Endothelial cell of umbilical vein (primary cell): ENCODE measurements at regions not wholly inside any gene's neighbourhood (a gene's known extent, or its start where the extent isn't known, plus 50 kb on each side); places are given as distances from the start of the nearest gene placed in this dataset.

ENCODE experiments used
- BruUV-seq: library from RNA; stranded (reverse); fragments of 400-500 nt; replicated peaks from 2 replicates; lab custom pipeline; 2021; lab: Mats Ljungman, UMichigan
- CTCF ChIA-PET: fragments of 300-600, 350-600 bp; sonication (Branson Sonifier 250); formaldehyde crosslinking; loops from one replicate; lab custom pipeline; 2021; ENCODE audit warnings: antibody characterized with exemption, inconsistent platforms; lab: Charles Lee
- POLR2A ChIA-PET: fragments of 300-600, 350-600 bp; sonication (Branson Sonifier 250); formaldehyde crosslinking; loops from one replicate; lab custom pipeline; 2021; ENCODE audit warnings: antibody characterized with exemption, inconsistent platforms; lab: Charles Lee
- DNase-seq: peaks from one replicate; pipeline ENCODE4 v3.0.0-alpha.2; 2011; ENCODE audit warnings: low read depth, low spot score
- FAIRE-seq: peaks from 2 replicates; lab custom pipeline; 2011; peaks lifted over from hg19 to GRCh38; lab: Jason Lieb, UNC
- H2AFZ ChIP-seq: 2 replicates; pipeline ENCODE4 v1.6.0; 2012; ENCODE audit warnings: low read depth, low read length, control low read depth, inconsistent platforms
- H3K27ac ChIP-seq: 2 replicates; pipeline ENCODE4 v1.5.1; 2011; ENCODE audit warnings: low read depth, mild to moderate bottlenecking, control low read depth, low read length, moderate library complexity; ENCODE audit not compliant: insufficient read depth
- H3K27me3 ChIP-seq, 2 experiments: 2 replicates each; pipeline versions ENCODE4 v1.6.0 to v1.6.1; 2011; ENCODE audit warnings: low read length in 2 of 2, mixed read lengths in 1 of 2; ENCODE audit not compliant: control insufficient read depth in 2 of 2, insufficient read depth in 2 of 2
- H3K36me3 ChIP-seq, 2 experiments: 2 replicates in 1 of 2; 3 replicates in 1 of 2; pipeline ENCODE4 v1.5.1; 2011; ENCODE audit warnings: low read length in 2 of 2, mild to moderate bottlenecking in 1 of 2, moderate library complexity in 1 of 2; ENCODE audit not compliant: control insufficient read depth in 2 of 2, insufficient read depth in 2 of 2; ENCODE audit errors: extremely low read depth in 1 of 2
- H3K4me1 ChIP-seq: 3 replicates; pipeline ENCODE4 v1.5.1; 2011; ENCODE audit warnings: mild to moderate bottlenecking, low read length; ENCODE audit not compliant: control insufficient read depth, insufficient read depth; ENCODE audit errors: extremely low read depth
- H3K4me2 ChIP-seq: 2 replicates; pipeline ENCODE4 v1.6.1; 2011; ENCODE audit warnings: low read length, control low read depth, mixed read lengths; ENCODE audit not compliant: insufficient read depth
- H3K4me3 ChIP-seq, 3 experiments: fragments of 200-600 bp in 1 of 3; sonication (generic), shearing (Covaris generic) in 1 of 3; replicated peaks in 1 of 3; 2 replicates each; pipeline ENCODE4 v1.5.1; 2011 to 2016; ENCODE audit warnings: control low read depth in 3 of 3, low read length in 3 of 3, mild to moderate bottlenecking in 2 of 3, inconsistent platforms in 1 of 3, low read depth in 1 of 3, moderate library complexity in 1 of 3; ENCODE audit not compliant: insufficient read depth in 1 of 3
- H3K79me2 ChIP-seq: 2 replicates; pipeline ENCODE4 v1.6.0; 2012; ENCODE audit warnings: low read length, inconsistent platforms; ENCODE audit not compliant: control insufficient read depth, insufficient read depth
- H3K9ac ChIP-seq: replicated peaks from 2 replicates; pipeline ENCODE3; 2011; ENCODE audit warnings: low read length, control low read depth; ENCODE audit not compliant: insufficient read depth; ENCODE audit errors: extremely low read depth
- H3K9me1 ChIP-seq: replicated peaks from 3 replicates; pipeline ENCODE4 v1.6.0; 2011; ENCODE audit warnings: mild to moderate bottlenecking, low read length; ENCODE audit not compliant: control insufficient read depth, insufficient read depth; ENCODE audit errors: extremely low read depth
- H3K9me3 ChIP-seq: replicated peaks from 2 replicates; pipeline ENCODE4 v1.5.1; 2012; ENCODE audit warnings: low read length, inconsistent platforms; ENCODE audit not compliant: control insufficient read depth, insufficient read depth
- H4K20me1 ChIP-seq: replicated peaks from 2 replicates; pipeline ENCODE3; 2011; ENCODE audit warnings: mild to moderate bottlenecking, low read length; ENCODE audit not compliant: control insufficient read depth, insufficient read depth; ENCODE audit errors: extremely low read depth
- CTCF ChIP-seq, 2 donors: IDR thresholded peaks; 1 replicate in 1 of 2; 2 replicates in 1 of 2; pipeline ENCODE4 v1.5.1; 2011; ENCODE audit warnings: low read length in 2 of 2, mild to moderate bottlenecking in 2 of 2, moderate library complexity in 2 of 2, control low read depth in 1 of 2, inconsistent platforms in 1 of 2, low read depth in 1 of 2; ENCODE audit not compliant: insufficient read depth in 1 of 2; ENCODE audit errors: extremely low read depth in 1 of 2
- EZH2 ChIP-seq: IDR thresholded peaks from 2 replicates; pipeline ENCODE4 v1.6.1; 2012; ENCODE audit warnings: borderline replicate concordance, low read depth, mild to moderate bottlenecking, moderate library complexity, low read length, inconsistent platforms; ENCODE audit not compliant: severe bottlenecking
- FOS ChIP-seq: IDR thresholded peaks from 2 replicates; pipeline ENCODE4 v1.6.1; 2011; ENCODE audit warnings: mild to moderate bottlenecking, low read length, moderate library complexity, borderline replicate concordance; ENCODE audit not compliant: insufficient read depth
- GATA2 ChIP-seq: IDR thresholded peaks from 2 replicates; pipeline ENCODE4 v1.7.0; 2011; ENCODE audit warnings: low read depth, mild to moderate bottlenecking, moderate library complexity, mixed read lengths, low read length; ENCODE audit not compliant: insufficient read length, insufficient read depth
- JUN ChIP-seq: IDR thresholded peaks from 2 replicates; pipeline ENCODE4 v1.6.1; 2011; ENCODE audit warnings: borderline replicate concordance, low read depth; ENCODE audit not compliant: insufficient read length, insufficient read depth
- MAX ChIP-seq: IDR thresholded peaks from 2 replicates; pipeline ENCODE4 v1.6.1; 2011; ENCODE audit not compliant: insufficient read depth, insufficient read length
- MYC ChIP-seq: IDR thresholded peaks from one replicate; pipeline ENCODE4 v1.6.1; 2011; ENCODE audit warnings: mild to moderate bottlenecking, low read depth, low read length
- POLR2A ChIP-seq: IDR thresholded peaks from 2 replicates; pipeline ENCODE4 v1.6.1; 2012; ENCODE audit warnings: low read depth, mild to moderate bottlenecking, control low read depth, low read length
- POLR2AphosphoS5 ChIP-seq: IDR thresholded peaks from 2 replicates; pipeline ENCODE4 v1.6.1; 2012; ENCODE audit warnings: low read depth, mild to moderate bottlenecking, control low read depth, low read length, moderate library complexity; ENCODE audit not compliant: insufficient read depth
- dilution Hi-C: fragments of 300-500 bp; cut with MboI; formaldehyde crosslinking; loops from one replicate; pipeline ENCODE4 v1.15.0; 2019; ENCODE audit warnings: low sequenced_read_pairs; ENCODE audit not compliant: extremely low pct_ligation_motif_present
- intact Hi-C: fragments of 100-400 bp; cut with micrococcal nuclease; formaldehyde crosslinking; loops from one replicate; pipeline ENCODE4 v1.10.0; 2022

DNA sequence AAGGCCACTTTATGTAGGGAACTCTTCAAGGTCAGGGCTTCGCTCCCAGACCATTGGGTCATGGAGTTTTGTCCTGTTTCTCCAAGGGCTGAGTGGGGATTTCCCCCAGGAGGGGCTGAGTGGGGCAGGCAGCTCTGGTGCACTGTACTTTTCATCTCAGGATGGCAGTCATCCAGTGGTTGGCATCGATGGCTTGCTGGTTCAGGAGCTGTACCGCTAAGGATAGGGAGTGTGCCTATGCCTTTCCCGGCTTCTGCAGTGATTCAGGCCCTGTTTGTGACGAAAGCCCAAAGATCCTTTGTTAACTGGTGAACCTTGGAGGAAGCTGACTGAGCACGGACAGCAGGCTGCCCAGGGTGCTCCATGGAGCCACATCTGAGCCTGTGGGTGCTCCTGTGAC is 100.1 kb upstream of the GADD45A start:
- Histone ChIP-seq H4K20me1 (no peaks in the 10 kb centered on the region), H3K27me3 (no peaks in the 10 kb centered on the region), H3K4me3 (no peak overlapping the region), H3K36me3 (no peaks in the 10 kb centered on the region), H2AFZ (no peak overlapping the region), H3K4me1 (peaks cover 3% of the 10 kb centered on the region), H3K9ac (no peak overlapping the region), H3K79me2 (no peaks in the 10 kb centered on the region), H3K9me1 (no peaks in the 10 kb centered on the region), H3K27ac (no peak overlapping the region), H3K4me2 (no peak overlapping the region), H3K9me3 (no peaks in the 10 kb centered on the region)
- CTCF ChIA-PET = interaction anchor here (1.1 kb wide), 1 partner anchor 11 kb away, joined by 3 read pairs; no protein-coding TSS in a partner anchor
- dilution Hi-C loops = no loop called here
- intact Hi-C loops = no loop called here
- FAIRE-seq = no peak
- DNase-seq = no peak
- TF ChIP-seq POLR2AphosphoS5 (no peak), POLR2A (no peak), FOS (no peak), GATA2 (no peak), MYC (no peak), MAX (no peak), CTCF (IDR thresholded peaks at IDR 0.05; ENCODE audit: extremely low read depth in 1 of 2, insufficient read depth in 1 of 2, low read depth in 1 of 2, low read length in 2 of 2) (no peak), JUN (no peak), EZH2 (no peak)
- POLR2A ChIA-PET = no interaction called here
- no TSS peak for BruUV-seq
